COLO668 (cell line): ENCODE measurements at regions not wholly inside any gene's neighbourhood (a gene's known extent, or its start where the extent isn't known, plus 50 kb on each side); places are given as distances from the start of the nearest gene placed in this dataset.
A peak's percentile ranks its signal among the peaks of the same experiment; 100 is the strongest.
"Not testable (repeated sequence)": the region's sequence is repeated elsewhere in the genome, so short reads cannot be mapped to it uniquely, and the experiment has no call there.

Experiments used
- DNase-seq: peaks from one replicate; lab custom pipeline; 2025; ENCODE audit not compliant: unreplicated experiment; lab: John Stamatoyannopoulos, UW

DNA sequence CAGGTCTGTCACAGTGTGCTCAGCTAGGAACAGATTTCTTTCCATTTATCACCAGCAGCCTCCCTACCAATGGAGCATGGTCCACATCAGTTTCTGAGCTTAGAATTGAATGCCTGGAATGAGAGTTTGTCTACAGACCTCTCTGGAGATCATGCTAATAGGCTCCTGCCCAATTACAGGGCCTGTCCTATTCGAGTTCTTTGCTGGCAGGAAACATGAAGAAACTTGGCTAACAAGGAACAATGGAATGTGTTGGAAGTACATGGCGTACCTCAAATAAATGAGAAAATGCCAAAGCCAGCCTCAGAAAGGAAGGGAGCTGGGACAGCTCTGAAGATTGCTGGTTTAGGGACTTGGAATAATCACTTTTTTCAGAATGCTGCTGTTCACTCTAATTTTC is 186.0 kb upstream of the AKR1E2 start:
- DNase-seq, result no peak

DNA sequence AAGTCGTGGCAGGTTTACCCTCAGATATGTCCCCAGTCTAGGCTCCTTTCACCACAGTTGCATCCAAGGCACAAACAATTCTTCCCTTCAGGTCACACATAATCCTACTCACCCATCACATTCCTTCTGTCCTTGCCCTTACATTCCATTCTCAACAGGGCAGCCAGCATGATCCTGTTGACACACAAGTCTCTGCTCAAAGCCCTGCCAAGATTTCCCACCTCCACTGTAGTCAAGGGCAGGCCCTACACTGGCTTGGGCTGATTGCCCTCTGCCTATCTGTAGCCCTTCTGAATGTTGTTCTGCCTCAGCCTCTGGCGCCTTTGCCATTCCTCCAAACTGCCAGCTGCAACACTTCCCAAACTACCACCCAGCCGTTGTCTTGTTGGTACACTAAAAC is 187.9 kb upstream of the AKR1E2 start:
- no peak for DNase-seq

DNA sequence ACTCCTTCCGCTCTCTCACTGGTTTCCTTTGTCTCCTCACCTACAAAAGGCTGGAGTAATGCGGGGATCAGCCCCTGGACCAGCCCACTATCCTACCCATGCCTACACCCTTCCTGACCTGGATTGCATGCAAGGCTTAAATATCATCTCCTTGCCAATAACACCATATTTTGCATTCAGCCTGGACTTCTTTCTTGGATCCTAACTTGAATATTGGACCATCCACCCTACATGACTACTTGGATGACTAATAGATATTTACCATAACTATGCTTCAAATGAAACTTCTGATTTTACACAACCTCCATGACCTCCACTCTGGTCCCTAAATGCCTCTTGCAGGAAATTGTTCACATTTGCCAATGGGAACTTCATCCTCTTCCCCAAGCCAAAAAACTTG is 188.3 kb upstream of the AKR1E2 start:
- no peak for DNase-seq

DNA sequence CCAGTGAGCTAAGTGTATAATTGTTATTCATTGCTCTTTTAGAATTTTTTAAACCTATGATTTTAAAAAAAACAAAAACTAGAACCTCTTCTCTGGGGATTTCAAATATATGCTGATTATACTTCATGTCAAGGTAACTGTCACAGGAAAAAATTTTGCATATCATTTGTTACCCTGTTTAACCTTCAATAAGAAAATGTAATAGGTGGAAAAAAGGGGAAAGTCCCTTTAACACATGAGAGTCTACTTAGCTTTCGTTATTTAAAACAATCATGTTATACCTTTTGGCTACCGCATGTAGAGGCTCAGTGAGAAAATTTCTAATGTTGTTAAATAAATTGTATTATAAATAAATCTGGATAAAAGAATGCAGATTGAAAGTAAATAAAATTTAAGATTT is 190.1 kb upstream of the AKR1E2 start:
- no peak for DNase-seq

DNA sequence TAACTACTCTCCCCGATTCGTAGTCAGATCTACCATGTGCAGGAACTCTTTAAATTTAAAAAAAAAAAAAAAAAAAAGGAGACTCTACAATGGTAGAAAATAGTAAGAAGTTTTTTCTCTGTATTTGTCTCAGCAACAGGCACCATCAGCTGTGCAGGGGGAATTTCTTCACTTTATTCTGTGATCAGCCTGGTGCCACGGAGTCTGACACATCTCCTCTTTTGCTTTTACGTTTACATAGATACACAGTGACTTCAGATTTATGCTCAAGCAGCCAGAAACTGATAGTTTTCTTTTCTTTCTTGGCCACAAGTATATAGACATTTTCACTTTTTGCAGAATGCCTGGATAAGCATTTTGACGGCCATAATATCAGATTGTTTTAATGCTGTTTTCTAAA is 190.6 kb upstream of the AKR1E2 start:
- no peak for DNase-seq

DNA sequence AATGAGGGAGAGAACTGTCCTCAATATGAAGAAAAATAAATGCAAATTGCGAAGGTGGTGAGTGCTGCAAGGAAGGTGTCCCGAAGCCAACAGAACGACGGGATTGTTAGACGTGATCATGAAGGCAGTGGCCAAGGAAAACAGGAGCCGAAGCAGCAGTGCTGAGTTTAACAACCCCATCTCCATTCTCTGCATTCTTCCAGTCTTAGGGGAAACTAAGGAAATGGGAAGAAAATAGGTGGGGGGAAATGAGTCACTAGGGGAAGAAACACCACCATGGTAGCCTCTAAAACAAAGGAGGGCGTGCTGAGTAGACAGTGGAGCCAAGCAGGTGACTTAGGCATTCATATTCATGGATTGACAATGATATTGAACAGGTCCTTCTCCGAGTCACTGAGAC is 192.2 kb upstream of the AKR1E2 start:
- DNase-seq, result no peak

DNA sequence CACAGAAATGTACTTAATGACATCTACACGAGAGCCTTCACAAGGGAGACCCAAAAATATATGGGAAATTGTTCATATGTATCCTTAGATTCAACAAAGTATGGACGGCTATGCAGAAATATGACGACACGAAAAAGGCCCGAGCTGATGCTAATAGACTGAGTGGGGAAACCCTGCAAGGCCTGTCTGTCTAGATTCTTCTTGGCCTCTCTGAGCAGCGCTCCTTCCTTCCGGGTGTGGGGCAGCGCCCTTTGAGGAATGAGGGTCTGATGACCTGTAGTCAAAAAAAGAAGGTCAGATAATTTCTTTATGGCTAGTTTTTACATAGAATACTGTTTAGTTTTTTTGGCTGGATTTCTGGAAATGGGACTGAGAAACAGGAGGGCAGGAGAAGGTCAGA is 192.8 kb upstream of the AKR1E2 start:
- no peak for DNase-seq

DNA sequence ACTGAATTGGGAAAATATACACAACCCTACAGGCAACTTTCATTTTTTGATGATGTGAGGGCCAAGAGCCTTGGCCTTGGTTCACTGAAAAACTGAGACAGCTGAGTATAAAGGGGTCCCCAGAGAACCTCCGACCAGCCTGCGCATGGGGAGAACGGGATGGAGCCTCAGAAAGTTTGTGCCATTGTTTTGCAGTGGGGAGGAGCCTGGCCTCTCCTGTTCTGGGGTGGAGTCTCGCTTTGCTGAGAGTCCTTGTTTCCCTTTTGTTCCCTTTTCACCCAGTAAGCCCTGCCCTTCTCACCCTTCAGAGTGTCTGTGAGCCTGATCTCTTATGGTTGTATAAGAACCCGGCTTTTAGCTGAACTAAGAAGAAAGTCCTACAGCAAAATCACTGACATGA is 193.2 kb upstream of the AKR1E2 start:
- no peak for DNase-seq

DNA sequence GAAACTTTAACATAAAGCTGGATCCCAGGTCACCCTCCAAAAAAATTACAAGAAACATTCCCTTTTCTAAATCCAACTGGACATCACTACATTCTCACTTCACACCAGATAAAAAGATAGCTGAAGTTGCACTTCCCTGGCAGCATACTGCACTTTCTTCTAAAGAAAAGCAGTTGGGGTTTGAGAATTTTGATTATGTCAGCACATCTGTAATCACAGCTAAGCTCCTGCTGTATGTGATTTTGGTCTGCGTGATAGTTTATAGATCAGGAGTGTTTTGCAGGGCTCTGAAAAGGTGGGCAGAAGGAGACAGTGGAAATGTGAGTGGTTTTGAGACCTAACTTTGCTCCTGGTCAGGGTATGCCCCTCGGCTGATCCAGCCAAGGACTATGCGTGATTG is 199.1 kb upstream of the AKR1E2 start:
- DNase-seq, result no peak

DNA sequence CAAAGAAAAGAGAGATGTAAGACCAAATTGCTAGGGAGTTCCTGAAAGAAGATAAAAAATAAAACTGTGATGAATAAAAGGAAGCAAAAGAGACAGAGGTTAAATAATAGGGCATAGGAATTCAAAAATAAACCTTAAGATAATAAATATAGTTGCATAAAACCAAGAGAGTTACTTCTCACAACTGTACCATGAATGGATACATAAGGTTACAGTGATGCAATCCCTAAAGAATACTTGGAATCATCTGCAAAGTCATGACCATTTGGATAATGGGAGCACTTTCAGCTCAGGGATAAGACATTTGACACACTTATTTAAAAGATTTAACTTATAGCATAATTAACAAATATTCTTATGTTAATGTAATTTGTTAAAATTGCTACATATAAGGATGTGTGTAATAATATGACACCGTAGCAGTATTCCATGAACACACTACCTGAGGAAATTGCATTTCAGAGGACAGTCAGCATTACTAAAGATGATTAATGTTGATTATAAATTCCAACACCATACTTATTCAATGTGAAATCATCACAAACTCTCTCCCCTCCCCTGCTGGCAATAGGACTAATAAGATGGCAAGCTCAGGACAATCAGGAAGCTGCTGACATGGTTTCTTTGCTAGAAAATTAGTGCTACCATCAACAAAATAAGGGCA is 202.1 kb upstream of the AKR1E2 start:
- DNase-seq, result no peak

DNA sequence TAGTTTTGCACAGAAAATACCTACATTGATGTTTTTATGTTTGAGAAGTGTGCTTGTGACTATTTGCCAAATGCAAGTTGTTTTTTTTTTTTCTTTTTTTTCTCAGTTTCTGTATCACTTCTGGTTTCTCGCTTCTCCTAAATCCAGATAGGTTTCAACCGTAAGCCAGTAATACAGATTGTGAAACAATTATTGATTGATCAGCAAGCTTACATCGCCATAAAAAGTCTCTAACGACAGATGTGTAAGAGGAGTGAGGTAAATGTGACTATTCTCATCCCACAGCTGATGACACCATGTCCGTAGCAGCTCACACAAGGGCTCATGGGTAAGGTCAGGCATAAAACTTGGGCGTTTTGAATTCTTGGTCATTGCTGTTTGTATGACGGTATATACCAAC is 202.8 kb upstream of the AKR1E2 start:
- no peak for DNase-seq

DNA sequence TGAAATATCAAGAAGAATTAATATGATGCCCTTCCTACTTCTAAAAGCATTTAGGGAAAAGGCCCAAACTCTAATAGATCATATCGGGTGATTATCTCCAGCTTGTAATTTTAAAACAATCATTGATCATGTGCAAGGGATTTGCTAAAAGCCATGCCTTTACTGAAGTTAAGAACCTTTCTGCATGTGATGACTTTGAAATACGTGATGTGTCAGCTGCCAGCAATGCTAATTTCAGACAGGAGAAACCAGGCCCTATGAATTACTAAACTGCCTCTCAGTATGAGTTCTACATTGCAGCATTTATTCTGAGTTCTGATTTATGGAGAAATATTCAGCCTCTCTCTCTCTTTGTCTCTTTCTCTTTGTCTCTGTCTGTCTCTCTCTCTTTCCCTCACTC is 203.6 kb upstream of the AKR1E2 start:
- no peak for DNase-seq

DNA sequence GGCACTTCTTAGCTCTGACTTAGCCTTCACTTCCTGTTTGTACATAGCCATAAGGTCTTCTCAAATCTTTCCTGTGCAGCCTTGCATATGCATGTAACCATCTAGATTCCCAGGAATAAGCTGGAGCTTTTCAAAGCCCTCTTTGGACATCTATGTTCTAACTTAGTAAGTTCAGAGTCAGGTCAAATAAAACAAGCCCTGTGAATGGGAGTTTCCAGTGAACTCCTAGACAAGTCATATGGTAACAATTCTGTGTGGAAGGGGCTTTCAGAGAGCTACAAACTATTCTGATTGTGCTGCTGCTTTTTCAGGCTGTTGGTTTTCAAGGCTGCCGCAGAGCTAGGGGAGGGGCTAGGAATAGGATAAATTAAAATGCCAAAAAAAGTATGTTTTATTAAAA is 208.4 kb upstream of the AKR1E2 start:
- DNase-seq, result no peak

DNA sequence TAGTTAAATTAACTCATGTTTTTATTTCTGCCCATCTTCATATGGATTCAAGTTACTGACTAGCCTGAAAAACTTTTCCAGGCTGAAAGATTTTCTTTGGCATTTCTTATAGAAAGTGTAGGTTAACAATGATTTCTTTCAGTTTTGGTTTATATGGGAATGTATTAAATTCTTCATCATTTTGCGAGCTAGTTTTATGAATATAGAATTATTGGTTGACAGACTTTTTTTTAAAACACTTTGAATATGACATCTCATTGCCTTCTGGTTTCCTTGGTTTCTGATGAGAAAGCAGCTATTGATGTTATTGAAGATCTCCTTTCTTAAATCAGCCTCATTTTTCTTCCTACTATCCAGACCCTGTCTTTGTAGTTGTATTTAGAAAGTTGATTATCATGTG is 211.0 kb upstream of the AKR1E2 start:
- DNase-seq, result no peak

DNA sequence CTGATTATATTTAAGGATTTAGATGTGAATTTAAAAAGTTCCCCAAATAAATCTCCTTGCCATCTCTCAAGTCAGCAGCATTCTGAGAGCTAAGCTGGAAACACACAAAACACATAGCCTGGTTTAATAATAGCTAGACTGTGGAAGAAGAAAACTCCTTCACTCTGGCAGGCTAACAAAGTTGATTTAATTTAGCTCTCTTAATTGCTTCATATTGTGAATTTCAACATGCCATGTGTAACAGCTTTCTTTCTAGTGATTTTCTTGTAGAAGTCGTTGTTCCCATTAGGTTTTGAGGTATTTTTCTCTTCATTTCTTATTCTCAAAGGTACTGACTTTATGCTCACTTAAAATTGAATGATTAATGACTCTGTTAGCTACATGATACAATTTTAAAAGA is 216.8 kb upstream of the AKR1E2 start:
- no peak for DNase-seq

DNA sequence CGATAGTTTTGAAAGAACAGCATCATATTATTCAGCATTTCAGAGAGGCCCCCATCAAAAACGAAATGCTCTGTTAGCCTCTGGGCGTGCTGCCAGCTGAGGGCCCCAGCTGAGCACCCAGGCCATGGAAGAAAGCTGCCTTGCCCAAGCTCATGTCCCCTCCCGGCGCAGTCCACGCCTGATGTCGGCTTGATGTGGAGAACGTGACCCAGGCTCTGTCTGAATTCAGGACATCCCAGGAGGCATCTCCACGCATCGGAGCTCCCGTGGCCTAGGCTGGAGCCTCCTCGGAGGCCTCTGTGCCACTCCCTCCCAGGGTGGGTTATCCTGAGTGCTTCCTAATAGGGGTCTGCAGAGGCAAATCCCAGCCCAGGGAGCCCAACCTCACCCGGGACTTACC is 218.3 kb upstream of the AKR1E2 start:
- DNase-seq, result no peak

DNA sequence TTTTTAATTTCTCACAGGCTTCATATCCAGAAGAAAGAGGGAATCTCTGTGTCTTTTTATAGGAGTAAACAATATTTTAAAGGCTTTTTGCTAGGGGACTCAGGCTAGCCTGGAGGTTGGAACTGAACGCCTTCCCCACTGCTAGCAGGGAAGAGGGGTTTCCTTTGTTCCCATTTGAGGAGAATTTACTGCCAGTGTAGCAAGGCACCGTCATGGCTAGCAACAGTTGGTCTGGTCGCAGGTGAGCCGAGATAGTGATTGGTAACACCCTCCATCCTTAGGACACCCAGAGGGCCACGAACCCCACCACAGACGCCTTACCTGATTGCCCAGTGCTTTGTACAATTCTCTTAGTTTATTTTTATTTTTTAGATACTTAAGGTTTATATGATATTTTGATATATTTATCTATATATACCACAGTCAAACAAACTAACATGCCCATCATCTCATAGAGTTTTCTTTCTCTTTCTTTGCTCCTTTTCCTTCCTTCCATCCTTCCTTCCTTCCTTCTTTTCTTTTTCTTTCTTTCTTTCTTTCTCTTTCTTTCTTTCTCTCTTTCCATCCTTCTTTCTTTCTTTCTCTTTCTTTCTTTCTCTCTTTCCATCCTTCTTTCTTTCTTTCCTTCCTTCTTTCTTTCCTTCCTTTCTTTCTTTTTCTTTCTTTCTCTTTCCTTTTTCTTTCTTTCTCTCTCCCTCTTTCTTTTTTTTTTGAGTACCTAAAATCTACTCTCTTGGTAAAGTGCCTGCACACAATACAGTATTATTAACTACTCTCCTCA is 219.0 kb upstream of the AKR1E2 start:
- no peak for DNase-seq

DNA sequence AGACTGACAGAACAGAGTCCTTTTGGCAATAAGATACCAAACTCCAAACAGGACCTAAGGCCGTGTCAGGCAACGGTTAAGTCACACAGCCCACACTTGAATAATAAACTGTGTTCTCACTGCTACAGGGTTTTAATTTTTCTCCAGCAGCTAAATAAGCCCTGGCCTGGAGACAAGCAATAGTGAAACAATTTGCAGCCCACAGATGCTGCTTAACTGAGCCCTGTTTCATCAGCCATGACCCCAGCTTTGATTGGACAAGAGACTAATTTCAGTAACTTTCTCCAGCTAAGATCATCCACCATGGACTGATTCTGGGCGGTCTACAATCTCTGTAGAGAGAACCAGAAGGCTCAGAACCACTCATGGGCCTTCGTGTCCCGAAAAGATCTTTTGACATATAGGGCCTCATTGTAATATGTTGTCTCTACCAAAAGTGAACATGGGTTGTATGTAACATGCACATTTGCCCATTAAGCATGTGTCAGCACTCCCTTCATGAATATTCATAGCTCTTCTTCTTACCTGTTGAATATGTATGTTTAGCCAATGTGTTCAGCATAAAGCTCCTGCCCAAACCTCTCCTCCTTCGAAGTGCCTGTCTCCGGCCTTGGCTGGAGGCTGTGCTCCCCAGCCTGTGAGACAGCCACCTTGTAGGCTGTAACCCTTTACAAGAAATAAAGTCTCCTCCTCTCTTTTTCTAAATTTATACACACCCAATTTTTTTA is 223.1 kb upstream of the AKR1E2 start:
- no peak for DNase-seq

DNA sequence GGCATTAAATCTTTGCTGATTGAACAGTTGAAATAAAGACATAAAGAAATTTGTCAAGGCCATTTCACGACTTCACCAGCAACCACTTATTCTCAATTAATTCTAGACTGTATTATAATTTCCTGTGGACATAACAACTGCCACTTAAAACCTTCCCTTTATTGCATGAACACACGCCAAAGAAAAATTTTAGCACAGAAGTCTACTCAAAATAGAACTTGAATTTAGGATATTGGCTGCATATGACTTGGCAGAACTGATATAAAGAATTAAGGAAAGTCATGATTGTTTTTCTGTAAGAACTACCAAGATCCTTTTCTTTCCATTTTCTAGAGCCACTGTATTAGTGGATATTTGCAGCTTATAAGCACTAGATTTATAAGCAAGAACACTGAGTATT is 226.5 kb upstream of the AKR1E2 start:
- DNase-seq, result no peak

DNA sequence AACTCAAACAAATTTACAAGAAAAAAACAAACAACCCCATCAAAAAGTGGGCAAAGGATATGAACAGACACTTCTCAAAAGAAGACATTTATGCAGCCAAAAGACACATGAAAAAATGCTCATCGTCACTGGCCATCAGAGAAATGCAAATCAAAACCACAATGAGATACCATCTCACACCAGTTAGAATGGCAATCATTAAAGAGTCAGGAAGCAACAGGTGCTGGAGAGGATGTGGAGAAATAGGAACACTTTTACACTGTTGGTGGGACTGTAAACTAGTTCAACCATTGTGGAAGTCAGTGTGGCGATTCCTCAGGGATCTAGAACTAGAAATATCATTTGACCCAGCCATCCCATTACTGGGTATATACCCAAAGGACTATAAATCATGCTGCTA is 228.1 kb upstream of the AKR1E2 start:
- DNase-seq, result not testable (repeated sequence)

DNA sequence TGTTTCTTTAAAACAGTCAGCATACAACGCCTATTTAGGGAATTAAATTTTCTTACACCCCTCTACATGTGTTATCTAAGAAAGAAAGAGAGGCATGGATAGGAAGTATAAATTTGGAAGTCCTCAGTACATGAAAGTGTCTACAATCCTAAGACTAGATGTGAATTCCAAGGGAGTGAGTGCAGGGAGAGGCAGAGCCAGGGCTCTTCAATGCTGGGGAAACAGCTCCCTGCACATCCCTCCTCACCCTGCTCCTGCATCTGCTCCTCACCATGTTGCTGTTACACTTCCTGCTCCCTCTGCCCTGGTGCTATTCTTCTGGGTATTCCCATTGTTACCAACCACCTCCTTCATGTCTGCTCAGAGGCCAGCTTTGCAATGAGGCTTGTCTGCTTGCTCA is 229.1 kb upstream of the AKR1E2 start:
- peak; percentile 18 for DNase-seq

DNA sequence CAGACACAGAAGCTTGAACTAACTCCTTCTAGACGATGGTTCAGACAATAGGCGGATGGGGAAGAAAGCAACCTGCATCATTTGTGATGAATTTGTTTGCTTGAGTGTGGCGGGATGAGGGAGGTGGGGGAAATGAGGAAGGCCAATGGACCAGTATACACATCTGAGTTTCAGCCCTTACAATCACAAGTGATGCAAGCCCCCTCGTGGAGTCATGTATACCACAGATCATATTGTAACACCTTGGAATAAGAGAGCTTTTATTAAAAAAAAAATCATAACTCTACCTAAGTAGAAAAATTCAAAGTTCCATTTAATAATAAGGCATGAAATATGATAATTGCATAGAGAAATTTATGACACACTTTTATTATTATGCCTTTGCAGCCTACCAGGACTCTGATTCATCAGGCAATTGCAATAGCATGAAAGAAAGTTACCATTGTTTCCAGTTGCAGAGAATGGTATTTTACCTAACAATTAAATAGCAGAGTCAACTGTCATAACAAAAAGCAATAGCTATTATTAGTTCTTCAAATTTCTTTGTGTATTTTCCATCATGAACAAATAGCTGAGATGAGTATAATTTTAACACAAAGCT is 230.2 kb upstream of the AKR1E2 start:
- no peak for DNase-seq
